ENCODE measurements at regions not wholly inside any gene's neighbourhood (a gene's known extent, or its start where the extent isn't known, plus 50 kb on each side); places are given as distances from the start of the nearest gene placed in this dataset.
"Not testable (repeated sequence)": the region's sequence is repeated elsewhere in the genome, so short reads cannot be mapped to it uniquely, and the experiment has no call there.

- no peaks in the 10 kb centered on the region for H3K79me2 ChIP-seq
- H3K27ac ChIP-seq = no peak overlapping the region
- no peak overlapping the region for H3K4me2 ChIP-seq (ENCODE audit: low read length)
- H3K9me3 ChIP-seq (ENCODE audit: control insufficient read depth, low read length) = no peaks in the 10 kb centered on the region
- H3K9ac ChIP-seq = no peak overlapping the region
- H3K4me1 ChIP-seq = no peaks in the 10 kb centered on the region
- no peak overlapping the region for H3K4me3 ChIP-seq (ENCODE audit: low read depth, low read length)
- no peak overlapping the region for H2AFZ ChIP-seq
- H3K27me3 ChIP-seq (ENCODE audit: control insufficient read depth, insufficient read depth, low read length) = no peaks in the 10 kb centered on the region
- no peaks in the 10 kb centered on the region for H3K36me3 ChIP-seq (ENCODE audit: control insufficient read depth, insufficient read depth, low read length)
- TF ChIP-seq, protein P1, sequence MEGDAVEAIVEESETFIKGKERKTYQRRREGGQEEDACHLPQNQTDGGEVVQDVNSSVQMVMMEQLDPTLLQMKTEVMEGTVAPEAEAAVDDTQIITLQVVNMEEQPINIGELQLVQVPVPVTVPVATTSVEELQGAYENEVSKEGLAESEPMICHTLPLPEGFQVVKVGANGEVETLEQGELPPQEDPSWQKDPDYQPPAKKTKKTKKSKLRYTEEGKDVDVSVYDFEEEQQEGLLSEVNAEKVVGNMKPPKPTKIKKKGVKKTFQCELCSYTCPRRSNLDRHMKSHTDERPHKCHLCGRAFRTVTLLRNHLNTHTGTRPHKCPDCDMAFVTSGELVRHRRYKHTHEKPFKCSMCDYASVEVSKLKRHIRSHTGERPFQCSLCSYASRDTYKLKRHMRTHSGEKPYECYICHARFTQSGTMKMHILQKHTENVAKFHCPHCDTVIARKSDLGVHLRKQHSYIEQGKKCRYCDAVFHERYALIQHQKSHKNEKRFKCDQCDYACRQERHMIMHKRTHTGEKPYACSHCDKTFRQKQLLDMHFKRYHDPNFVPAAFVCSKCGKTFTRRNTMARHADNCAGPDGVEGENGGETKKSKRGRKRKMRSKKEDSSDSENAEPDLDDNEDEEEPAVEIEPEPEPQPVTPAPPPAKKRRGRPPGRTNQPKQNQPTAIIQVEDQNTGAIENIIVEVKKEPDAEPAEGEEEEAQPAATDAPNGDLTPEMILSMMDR (IDR thresholded peaks at IDR 0.05) = no peak
Measured at GRCh38 chr13:82187227-82187626, 1695.0 kb downstream of the SLITRK1 start.

- Histone ChIP-seq H3K4me2 (ENCODE audit: low read length) (no peak overlapping the region), H2AFZ (no peak overlapping the region)
- TF ChIP-seq, protein P1 (IDR thresholded peaks at IDR 0.05) = no peak
Measured at GRCh38 chr13:82176751-82177150, 1705.5 kb downstream of the SLITRK1 start.

DNA sequence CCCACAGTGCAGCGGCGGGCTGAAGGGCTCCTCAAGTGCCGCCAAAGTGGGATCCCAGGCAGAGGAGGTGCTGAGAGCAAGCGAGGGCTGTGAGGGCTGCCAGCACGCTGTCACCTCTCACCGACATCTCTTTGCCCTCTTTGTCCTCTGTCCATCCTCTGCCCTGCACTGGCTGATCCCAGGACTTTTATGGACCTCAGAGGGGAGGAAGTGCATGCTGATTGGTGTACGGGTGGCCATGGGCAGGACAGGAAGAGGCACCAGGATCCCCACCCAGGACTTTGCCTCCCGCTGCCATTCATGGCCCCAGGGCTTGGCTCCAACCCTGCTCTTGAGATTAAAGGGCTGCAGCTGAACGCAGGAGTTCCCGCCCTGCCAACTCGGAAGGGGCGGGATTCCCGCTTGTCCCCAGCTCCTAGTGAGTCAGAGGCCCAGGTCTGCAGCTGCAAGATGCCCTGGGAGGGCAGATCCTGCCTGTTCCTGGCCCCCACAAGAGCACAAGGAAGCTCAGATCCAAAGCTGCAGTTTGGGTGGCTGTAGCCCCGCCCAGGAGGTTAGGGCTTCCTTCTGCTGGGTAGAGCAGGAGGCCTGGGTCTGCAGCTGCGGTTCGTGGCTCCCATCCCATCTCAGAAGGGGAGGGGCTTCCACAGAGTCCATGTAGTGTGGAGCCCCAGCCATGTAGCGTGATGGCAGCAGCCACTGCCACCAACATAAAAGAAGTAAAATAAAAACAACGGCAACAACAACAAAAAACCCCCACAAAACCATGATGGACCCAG, 1716.7 kb downstream of the SLITRK1 start:
- Histone ChIP-seq H3K9me3 (ENCODE audit: control insufficient read depth, low read length) (no peaks in the 10 kb centered on the region), H3K4me1 (no peaks in the 10 kb centered on the region), H3K79me2 (no peaks in the 10 kb centered on the region), H2AFZ (no peak overlapping the region), H3K27ac (no peak overlapping the region), H3K4me3 (ENCODE audit: low read depth, low read length) (no peak overlapping the region), H3K27me3 (ENCODE audit: control insufficient read depth, insufficient read depth, low read length) (no peaks in the 10 kb centered on the region), H3K36me3 (ENCODE audit: control insufficient read depth, insufficient read depth, low read length) (no peaks in the 10 kb centered on the region), H3K4me2 (ENCODE audit: low read length) (no peak overlapping the region), H3K9ac (no peak overlapping the region)
- TF ChIP-seq, protein P1 (IDR thresholded peaks at IDR 0.05) = no peak

More at GRCh38 chr13:82176751-82177150, 1705.5 kb downstream of the SLITRK1 start:
- H3K36me3 ChIP-seq (ENCODE audit: control insufficient read depth, insufficient read depth, low read length) = no peaks in the 10 kb centered on the region
- no peak overlapping the region for H3K9ac ChIP-seq
- no peak overlapping the region for H3K27ac ChIP-seq
- no peaks in the 10 kb centered on the region for H3K27me3 ChIP-seq (ENCODE audit: control insufficient read depth, insufficient read depth, low read length)
- no peaks in the 10 kb centered on the region for H3K79me2 ChIP-seq
- H3K9me3 ChIP-seq (ENCODE audit: control insufficient read depth, low read length) = no peaks in the 10 kb centered on the region
- no peak overlapping the region for H3K4me3 ChIP-seq (ENCODE audit: low read depth, low read length)
- no peaks in the 10 kb centered on the region for H3K4me1 ChIP-seq

- not testable (repeated sequence) for H3K27ac ChIP-seq; H2AFZ ChIP-seq; H3K4me3 ChIP-seq (ENCODE audit: low read depth, low read length); H3K9me3 ChIP-seq (ENCODE audit: control insufficient read depth, low read length); H3K4me1 ChIP-seq; H3K4me2 ChIP-seq (ENCODE audit: low read length); H3K9ac ChIP-seq; H3K79me2 ChIP-seq; H3K27me3 ChIP-seq (ENCODE audit: control insufficient read depth, insufficient read depth, low read length); H3K36me3 ChIP-seq (ENCODE audit: control insufficient read depth, insufficient read depth, low read length)
Measured at GRCh38 chr13:82164780-82165395, 1717.4 kb downstream of the SLITRK1 start.

- TF ChIP-seq, protein P1 (IDR thresholded peaks at IDR 0.05) = no peak
- H3K27me3 ChIP-seq (ENCODE audit: control insufficient read depth, insufficient read depth, low read length) = no peaks in the 10 kb centered on the region
- no peak overlapping the region for H3K27ac ChIP-seq
- no peak overlapping the region for H3K9ac ChIP-seq
- no peak overlapping the region for H3K4me3 ChIP-seq (ENCODE audit: low read depth, low read length)
- H3K79me2 ChIP-seq = no peaks in the 10 kb centered on the region
- no peaks in the 10 kb centered on the region for H3K36me3 ChIP-seq (ENCODE audit: control insufficient read depth, insufficient read depth, low read length)
- no peaks in the 10 kb centered on the region for H3K9me3 ChIP-seq (ENCODE audit: control insufficient read depth, low read length)
- H3K4me2 ChIP-seq (ENCODE audit: low read length) = no peak overlapping the region
- H3K4me1 ChIP-seq = no peaks in the 10 kb centered on the region
- no peak overlapping the region for H2AFZ ChIP-seq
Measured at GRCh38 chr13:82147526-82147925, 1734.7 kb downstream of the SLITRK1 start.
